GM23338 (cell line): ENCODE measurements at regions not wholly inside any gene's neighbourhood (a gene's known extent, or its start where the extent isn't known, plus 50 kb on each side); places are given as distances from the start of the nearest gene placed in this dataset.

ENCODE experiments used
- CREB1 ChIP-seq: fragments of 250-450 bp; sonication (Bioruptor Pico); IDR thresholded peaks from 2 replicates; pipeline ENCODE4 v1.5.0; 2020; ENCODE audit warnings: low read depth, mild to moderate bottlenecking, moderate library complexity
- CTCF ChIP-seq, 2 experiments: fragments of 200-600 bp in 1 of 2; sonication (generic) in 1 of 2; conservative IDR thresholded peaks; 2 replicates each; pipeline versions ENCODE4 v1.5.1 to v1.6.1; 2016 to 2017; ENCODE audit warnings: antibody characterized with exemption in 2 of 2, low read depth in 2 of 2, mild to moderate bottlenecking in 2 of 2, moderate library complexity in 1 of 2
- EZH2 ChIP-seq: fragments of 200-600 bp; sonication (generic); IDR thresholded peaks from one replicate; pipeline ENCODE4 v1.8.0; 2017; ENCODE audit warnings: antibody characterized with exemption, mild to moderate bottlenecking, low read depth; ENCODE audit not compliant: unreplicated experiment
- EZH2phosphoT487 ChIP-seq: fragments of 200-600 bp; sonication (generic); IDR thresholded peaks from one replicate; pipeline ENCODE4 v1.8.1; 2018; ENCODE audit warnings: antibody characterized with exemption; ENCODE audit not compliant: unreplicated experiment
- NANOG ChIP-seq: IDR thresholded peaks from 2 replicates; pipeline ENCODE4 v1.6.1; 2016; ENCODE audit warnings: antibody characterized with exemption, borderline replicate concordance
- POLR2AphosphoS5 ChIP-seq: IDR thresholded peaks from 2 replicates; pipeline ENCODE4 v1.6.1; 2016; ENCODE audit warnings: antibody characterized with exemption, low read depth
- REST ChIP-seq: IDR thresholded peaks from one replicate; pipeline ENCODE4 v1.6.1; 2018; ENCODE audit warnings: antibody characterized with exemption; ENCODE audit not compliant: unreplicated experiment
- STAT1 ChIP-seq: IDR thresholded peaks from one replicate; pipeline ENCODE4 v1.6.1; 2016; ENCODE audit warnings: antibody characterized with exemption; ENCODE audit not compliant: unreplicated experiment
- ZNF331 ChIP-seq: fragments of 250-450 bp; sonication (Bioruptor Pico); IDR thresholded peaks from 2 replicates; pipeline ENCODE4 v1.5.0; 2020; ENCODE audit warnings: low read depth, mild to moderate bottlenecking, moderate library complexity

GRCh38 chr16:65740711-65741110, 618.8 kb upstream of the CDH11 start:
- TF ChIP-seq CTCF (conservative IDR thresholded peaks at IDR 0.05; ENCODE audit: low read depth in 2 of 2): no peak
- no peak for TF ChIP-seq EZH2
- TF ChIP-seq POLR2AphosphoS5: no peak
- TF ChIP-seq EZH2phosphoT487: no peak
- no peak for TF ChIP-seq CREB1 (CRISPR knock-in tag)
- TF ChIP-seq ZNF331 (CRISPR knock-in tag): no peak
- TF ChIP-seq REST: no peak
- no peak for TF ChIP-seq NANOG
- no peak for TF ChIP-seq STAT1
